Adrenal gland (tissue), 5 donors: ENCODE measurements at regions not wholly inside any gene's neighbourhood (a gene's known extent, or its start where the extent isn't known, plus 50 kb on each side); places are given as distances from the start of the nearest gene placed in this dataset.

Experiments used
- CTCF ChIP-seq, 6 experiments: fragments of 450-650 bp in 4 of 6; fragments of 200-600 bp in 2 of 6; sonication (generic) in 1 of 6; IDR thresholded peaks; 1 replicate in 5 of 6; 2 replicates in 1 of 6; pipeline versions ENCODE4 v1.5.1 to v1.8.0; 2016 to 2021; ENCODE audit warnings: antibody characterized with exemption in 6 of 6, mild to moderate bottlenecking in 2 of 6, moderate library complexity in 1 of 6
- POLR2A ChIP-seq, 2 donors: fragments of 450-650 bp; IDR thresholded peaks; one replicate each; pipeline ENCODE4 v1.6.1; 2017; ENCODE audit warnings: antibody characterized with exemption in 2 of 2, mild to moderate bottlenecking in 2 of 2, moderate library complexity in 1 of 2
- donor health status: DM: no; HTN: no; CAD: no.

- TF ChIP-seq CTCF (IDR thresholded peaks at IDR 0.05) (no peak), POLR2A (IDR thresholded peaks at IDR 0.05) (no peak)
Measured at GRCh38 chr9:75230469-75230868, 142.2 kb downstream of the OSTF1 start.
